ENCODE measurements at regions not wholly inside any gene's neighbourhood (a gene's known extent, or its start where the extent isn't known, plus 50 kb on each side); places are given as distances from the start of the nearest gene placed in this dataset.

DNA sequence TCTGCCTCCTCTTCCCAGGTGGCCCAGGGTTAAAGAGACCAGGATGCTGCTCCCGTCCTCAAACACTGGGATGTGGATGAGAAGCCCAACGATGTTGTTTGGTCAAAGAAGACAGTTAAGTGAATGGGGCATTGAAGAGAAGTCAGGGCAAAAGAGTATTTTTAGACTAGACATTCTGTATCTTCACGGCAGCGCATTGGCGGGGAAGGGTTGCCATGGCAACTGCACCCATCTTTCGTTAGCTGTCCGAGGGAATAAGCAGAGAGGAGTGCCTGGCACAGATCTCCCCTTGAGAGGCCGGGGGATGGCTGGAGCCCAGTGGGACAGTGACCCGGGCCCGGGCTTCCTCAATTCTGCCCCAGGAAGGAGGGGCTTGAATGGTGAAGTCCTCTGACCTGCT is 56.4 kb upstream of the GPR31 start:
- TF ChIP-seq, protein P1, sequence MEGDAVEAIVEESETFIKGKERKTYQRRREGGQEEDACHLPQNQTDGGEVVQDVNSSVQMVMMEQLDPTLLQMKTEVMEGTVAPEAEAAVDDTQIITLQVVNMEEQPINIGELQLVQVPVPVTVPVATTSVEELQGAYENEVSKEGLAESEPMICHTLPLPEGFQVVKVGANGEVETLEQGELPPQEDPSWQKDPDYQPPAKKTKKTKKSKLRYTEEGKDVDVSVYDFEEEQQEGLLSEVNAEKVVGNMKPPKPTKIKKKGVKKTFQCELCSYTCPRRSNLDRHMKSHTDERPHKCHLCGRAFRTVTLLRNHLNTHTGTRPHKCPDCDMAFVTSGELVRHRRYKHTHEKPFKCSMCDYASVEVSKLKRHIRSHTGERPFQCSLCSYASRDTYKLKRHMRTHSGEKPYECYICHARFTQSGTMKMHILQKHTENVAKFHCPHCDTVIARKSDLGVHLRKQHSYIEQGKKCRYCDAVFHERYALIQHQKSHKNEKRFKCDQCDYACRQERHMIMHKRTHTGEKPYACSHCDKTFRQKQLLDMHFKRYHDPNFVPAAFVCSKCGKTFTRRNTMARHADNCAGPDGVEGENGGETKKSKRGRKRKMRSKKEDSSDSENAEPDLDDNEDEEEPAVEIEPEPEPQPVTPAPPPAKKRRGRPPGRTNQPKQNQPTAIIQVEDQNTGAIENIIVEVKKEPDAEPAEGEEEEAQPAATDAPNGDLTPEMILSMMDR (IDR thresholded peaks at IDR 0.05), result no peak
- TF ChIP-seq POLR2A (IDR thresholded peaks at IDR 0.05; ENCODE audit: low read depth) (no peak), EP300 (IDR thresholded peaks at IDR 0.05) (no peak)

All from esophagus muscularis mucosa (tissue), 4 donors.